Upper lobe of left lung (tissue), 6 donors: ENCODE measurements at regions not wholly inside any gene's neighbourhood (a gene's known extent, or its start where the extent isn't known, plus 50 kb on each side); places are given as distances from the start of the nearest gene placed in this dataset.
A peak's percentile ranks its signal among the peaks of the same experiment; 100 is the strongest.

Source experiments
- ATAC-seq, 2 donors: fragments of 200-7000 bp; cut with Tn5 transposase; one replicate each; pipeline ENCODE4 v1.9.1; 2022; ENCODE audit warnings: mild to moderate bottlenecking in 2 of 2, moderate library complexity in 2 of 2; ENCODE audit not compliant: low FRiP score in 2 of 2
- DNase-seq, 2 donors: peaks; one replicate each; pipeline ENCODE4 v3.0.0-alpha.2; 2019 to 2020
- H3K27ac ChIP-seq, 4 donors: fragments of 200-600 bp; sonication (generic); one replicate each; pipeline ENCODE4 v1.5.1; 2016 to 2019
- H3K27me3 ChIP-seq, 4 donors: fragments of 200-600 bp; sonication (generic); one replicate each; pipeline ENCODE4 v1.5.1; 2017 to 2019
- H3K36me3 ChIP-seq, 4 donors: fragments of 200-600 bp; sonication (generic); one replicate each; pipeline ENCODE4 v1.5.1; 2016 to 2019
- H3K4me1 ChIP-seq, 4 donors: fragments of 200-600 bp; sonication (generic); one replicate each; pipeline ENCODE4 v1.5.1; 2018 to 2019
- H3K4me3 ChIP-seq, 4 donors: fragments of 200-600 bp; sonication (generic); one replicate each; pipeline ENCODE4 v1.5.1; 2017 to 2019; ENCODE audit warnings: mild to moderate bottlenecking in 2 of 4, moderate library complexity in 1 of 4
- H3K9me3 ChIP-seq, 4 donors: fragments of 200-600 bp; sonication (generic); one replicate each; pipeline ENCODE4 v1.5.1; 2018 to 2019
- EP300 ChIP-seq, 4 donors: sonication (generic); formaldehyde crosslinking; IDR thresholded peaks; one replicate each; pipeline ENCODE4 v1.5.1; 2017; ENCODE audit warnings: antibody characterized with exemption in 4 of 4, control low read depth in 2 of 4
- POLR2A ChIP-seq, 4 donors: fragments of 450-650 bp; IDR thresholded peaks; one replicate each; pipeline ENCODE4 v1.5.1; 2016 to 2017; ENCODE audit warnings: antibody characterized with exemption in 4 of 4, mild to moderate bottlenecking in 2 of 4
- POLR2AphosphoS5 ChIP-seq, 2 donors: sonication (generic); formaldehyde crosslinking; IDR thresholded peaks; one replicate each; pipeline ENCODE4 v1.5.1; 2017; ENCODE audit warnings: antibody characterized with exemption in 2 of 2
- WGBS, 2 donors: methylation state at CpG; one replicate each; pipeline ENCODE4 v1.1.5; 2017 to 2018; 5-methylcytosine and 5-hydroxymethylcytosine counted together
- TF ChIP-seq, protein P1 (sequence below), 6 experiments: fragments of 450-650 bp in 4 of 6; fragments of 200-600 bp in 2 of 6; sonication (generic) in 2 of 6; IDR thresholded peaks; one replicate each; pipeline ENCODE4 v1.5.1; 2016 to 2019; ENCODE audit warnings: antibody characterized with exemption in 6 of 6
- donor health status: DM: no; HTN: no; CAD: no; lungs with moderate emphysema.
- donor health status: DM: no; HTN: yes; CAD: no; lungs with severe emphysema.

DNA sequence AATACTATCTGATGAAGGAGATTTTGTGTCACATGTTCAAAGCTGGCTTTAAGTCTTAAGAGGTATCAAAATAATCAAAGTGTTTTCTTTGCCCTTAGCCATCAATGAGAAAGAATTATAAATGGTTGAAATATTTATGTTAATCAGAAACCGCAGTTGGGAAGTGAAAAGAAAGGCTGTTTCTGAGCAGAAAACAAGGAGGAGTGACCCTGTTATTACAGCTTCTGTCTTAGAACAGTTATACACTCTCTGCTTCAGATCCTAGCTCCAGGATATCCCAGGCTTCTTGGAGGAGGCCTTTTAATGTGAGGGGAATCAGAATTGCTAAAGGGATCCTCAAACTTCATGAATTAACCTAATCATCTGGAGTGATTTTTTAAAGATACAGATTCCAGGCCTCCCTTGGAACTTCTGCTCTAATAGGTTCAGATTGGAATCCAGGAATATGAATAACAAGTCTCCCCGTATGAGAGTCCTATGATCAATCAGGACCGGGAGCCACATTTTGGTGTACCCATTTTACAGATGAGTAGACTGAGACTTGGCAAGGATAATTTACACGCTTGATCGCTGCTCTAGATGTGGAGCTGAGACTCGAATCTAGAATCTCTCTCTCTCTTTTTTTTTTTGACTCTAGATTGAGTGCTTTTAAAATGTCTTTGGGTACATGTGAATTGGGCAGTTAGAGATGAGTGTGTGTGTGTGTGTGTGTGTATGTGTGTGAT, 50.8 kb upstream of the JAG1 start:
- H3K27me3 ChIP-seq = no peaks in the 10 kb centered on the region
- TF ChIP-seq POLR2AphosphoS5 (IDR thresholded peaks at IDR 0.05) (no peak), POLR2A (IDR thresholded peaks at IDR 0.05) (no peak), EP300 (IDR thresholded peaks at IDR 0.05) (no peak)
- TF ChIP-seq, protein P1, sequence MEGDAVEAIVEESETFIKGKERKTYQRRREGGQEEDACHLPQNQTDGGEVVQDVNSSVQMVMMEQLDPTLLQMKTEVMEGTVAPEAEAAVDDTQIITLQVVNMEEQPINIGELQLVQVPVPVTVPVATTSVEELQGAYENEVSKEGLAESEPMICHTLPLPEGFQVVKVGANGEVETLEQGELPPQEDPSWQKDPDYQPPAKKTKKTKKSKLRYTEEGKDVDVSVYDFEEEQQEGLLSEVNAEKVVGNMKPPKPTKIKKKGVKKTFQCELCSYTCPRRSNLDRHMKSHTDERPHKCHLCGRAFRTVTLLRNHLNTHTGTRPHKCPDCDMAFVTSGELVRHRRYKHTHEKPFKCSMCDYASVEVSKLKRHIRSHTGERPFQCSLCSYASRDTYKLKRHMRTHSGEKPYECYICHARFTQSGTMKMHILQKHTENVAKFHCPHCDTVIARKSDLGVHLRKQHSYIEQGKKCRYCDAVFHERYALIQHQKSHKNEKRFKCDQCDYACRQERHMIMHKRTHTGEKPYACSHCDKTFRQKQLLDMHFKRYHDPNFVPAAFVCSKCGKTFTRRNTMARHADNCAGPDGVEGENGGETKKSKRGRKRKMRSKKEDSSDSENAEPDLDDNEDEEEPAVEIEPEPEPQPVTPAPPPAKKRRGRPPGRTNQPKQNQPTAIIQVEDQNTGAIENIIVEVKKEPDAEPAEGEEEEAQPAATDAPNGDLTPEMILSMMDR (IDR thresholded peaks at IDR 0.05) = no peak
- DNase-seq (no peak), ATAC-seq (no peak)
- H3K4me1 ChIP-seq = peaks cover 0 to 4% (median 0%) of the 10 kb centered on the region in 4 donors
- no peak overlapping the region for H3K4me3 ChIP-seq
- no peak overlapping the region for H3K27ac ChIP-seq
- H3K9me3 ChIP-seq = no peaks in the 10 kb centered on the region
- 89 to 92% methylated on average over 6 of the region's 6 CpGs for WGBS, 2 donors
- H3K36me3 ChIP-seq = no peaks in the 10 kb centered on the region

DNA sequence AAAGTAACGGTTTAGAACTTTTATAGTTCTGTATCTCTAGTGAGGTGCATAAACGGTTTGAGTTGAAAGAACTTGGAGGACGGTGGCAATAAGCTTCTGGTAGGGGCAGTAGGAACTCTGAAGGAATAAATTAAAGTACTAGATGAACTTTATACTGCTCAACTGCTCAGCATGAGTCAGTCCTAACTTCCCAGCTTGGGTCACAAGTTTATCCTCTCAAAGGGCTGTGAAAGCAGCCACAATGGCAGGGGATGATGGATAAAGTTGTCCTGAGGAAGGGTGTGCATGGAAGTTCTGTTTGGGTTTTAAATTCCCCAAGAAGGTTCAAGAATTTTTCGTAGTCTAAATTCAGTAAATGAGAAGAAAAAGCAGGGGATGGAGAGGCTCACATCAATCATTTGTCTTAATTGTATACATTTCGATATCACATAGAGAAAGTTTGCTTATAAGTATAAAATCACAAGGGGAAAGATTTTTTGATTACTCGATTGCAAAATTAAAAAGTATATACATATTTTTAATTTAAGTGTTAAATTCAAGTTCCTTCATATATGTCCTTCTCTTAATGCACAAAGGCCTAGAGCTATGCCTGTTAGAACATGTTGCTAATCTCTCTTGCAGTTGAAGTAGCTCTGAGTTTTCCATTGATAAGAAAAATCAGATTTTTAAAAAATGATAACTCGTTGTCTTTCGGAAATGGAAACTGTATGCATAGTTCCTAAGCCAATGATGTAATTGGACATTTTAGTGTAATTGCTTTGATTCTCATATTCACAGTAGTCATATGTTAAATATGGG, 55.3 kb upstream of the JAG1 start:
- no peaks in the 10 kb centered on the region for H3K9me3 ChIP-seq
- no peak overlapping the region for H3K4me3 ChIP-seq
- no peaks in the 10 kb centered on the region for H3K4me1 ChIP-seq
- ATAC-seq = no peak
- H3K27me3 ChIP-seq = no peaks in the 10 kb centered on the region
- TF ChIP-seq EP300 (IDR thresholded peaks at IDR 0.05) = no peak
- no peak for TF ChIP-seq POLR2AphosphoS5 (IDR thresholded peaks at IDR 0.05)
- TF ChIP-seq, protein P1 (IDR thresholded peaks at IDR 0.05) = no peak
- no peak for TF ChIP-seq POLR2A (IDR thresholded peaks at IDR 0.05)
- no peak for DNase-seq
- H3K27ac ChIP-seq = no peak overlapping the region
- H3K36me3 ChIP-seq = no peaks in the 10 kb centered on the region
- WGBS, 2 donors = 86 to 92% methylated on average over 8 of the region's 8 CpGs

DNA sequence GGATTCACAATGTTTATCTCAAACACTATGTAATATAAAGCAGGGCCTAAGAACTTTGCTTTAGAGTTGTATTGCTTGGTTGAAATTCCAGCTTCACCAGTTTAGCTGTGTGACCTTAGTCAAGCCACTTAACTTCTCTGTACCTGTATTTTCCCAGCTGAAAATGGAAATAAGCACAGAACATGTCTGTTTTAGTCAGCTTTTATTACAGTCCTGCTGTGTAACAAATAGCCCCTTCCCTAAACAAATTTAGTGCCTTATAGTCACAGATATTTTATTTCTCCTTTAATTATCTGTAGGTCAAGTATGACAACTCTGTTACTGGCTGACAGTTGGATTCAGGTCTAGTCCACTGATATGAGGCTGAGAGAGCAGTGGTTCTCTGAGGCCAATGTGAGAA, 56.0 kb upstream of the JAG1 start:
- no peaks in the 10 kb centered on the region for H3K27me3 ChIP-seq
- no peak for TF ChIP-seq POLR2A (IDR thresholded peaks at IDR 0.05)
- no peak for TF ChIP-seq POLR2AphosphoS5 (IDR thresholded peaks at IDR 0.05)
- TF ChIP-seq, protein P1 (IDR thresholded peaks at IDR 0.05) = no peak
- TF ChIP-seq EP300 (IDR thresholded peaks at IDR 0.05) = no peak
- no peaks in the 10 kb centered on the region for H3K36me3 ChIP-seq
- no peak overlapping the region for H3K4me3 ChIP-seq
- H3K4me1 ChIP-seq = peaks cover 0 to under 1% (median 0%) of the 10 kb centered on the region in 4 donors
- ATAC-seq (no peak), DNase-seq (no peak)
- no peaks in the 10 kb centered on the region for H3K9me3 ChIP-seq
- no peak overlapping the region for H3K27ac ChIP-seq

DNA sequence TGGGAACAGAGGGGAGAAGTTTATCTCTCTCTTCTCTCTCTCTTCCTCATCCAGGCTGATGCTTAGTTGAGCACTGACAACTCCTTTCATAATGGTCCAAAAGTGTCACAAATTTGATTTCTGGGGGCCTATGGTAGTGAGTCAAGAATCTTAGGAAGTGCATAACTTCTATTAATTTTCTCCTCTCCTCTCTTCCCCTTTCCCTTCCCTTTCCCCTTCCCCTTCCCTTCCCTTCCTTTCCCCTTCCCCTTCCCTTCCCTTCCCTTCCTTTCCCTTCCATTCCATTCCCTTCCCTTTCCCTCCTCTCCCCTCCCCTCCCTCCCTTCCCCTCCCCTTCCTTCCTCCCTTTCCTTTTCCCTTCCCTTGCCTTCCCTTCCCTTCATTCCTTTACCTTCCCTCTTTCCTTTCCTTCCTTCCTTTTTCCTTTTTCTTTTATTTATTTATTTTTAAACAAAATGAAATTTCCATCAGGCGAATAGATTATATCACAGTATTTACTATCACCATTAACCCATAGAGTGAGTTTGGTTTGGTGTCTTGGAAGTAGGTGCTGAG, 56.9 kb upstream of the JAG1 start:
- no peak for ATAC-seq
- DNase-seq = no peak
- no peaks in the 10 kb centered on the region for H3K36me3 ChIP-seq
- peak overlapping the region in 2 of 4 donors; percentile 35 to 43 for H3K27ac ChIP-seq
- TF ChIP-seq POLR2AphosphoS5 (IDR thresholded peaks at IDR 0.05) (no peak), POLR2A (IDR thresholded peaks at IDR 0.05) (no peak), EP300 (IDR thresholded peaks at IDR 0.05) (no peak)
- TF ChIP-seq, protein P1 (IDR thresholded peaks at IDR 0.05) = no peak
- no peaks in the 10 kb centered on the region for H3K27me3 ChIP-seq
- peaks cover 0 to 5% (median 2%) of the 10 kb centered on the region in 4 donors for H3K4me1 ChIP-seq
- WGBS, 2 donors = 80% methylated on average over 1 of the region's 1 CpG
- no peak overlapping the region for H3K4me3 ChIP-seq
- no peaks in the 10 kb centered on the region for H3K9me3 ChIP-seq
